Lung (tissue), 11 donors: ENCODE measurements at regions not wholly inside any gene's neighbourhood (a gene's known extent, or its start where the extent isn't known, plus 50 kb on each side); places are given as distances from the start of the nearest gene placed in this dataset.

Experiments
- ATAC-seq: fragments of 200-7000 bp; cut with Tn5 transposase; one replicate; pipeline ENCODE4 v1.9.1; 2020; ENCODE audit warnings: moderate number of reproducible peaks; ENCODE audit not compliant: insufficient read depth, low FRiP score
- DNase-seq, 3 donors: peaks; one replicate each; pipeline ENCODE4 v3.0.0-alpha.2; 2013 to 2017
- H3K27ac ChIP-seq, 2 donors: one replicate each; pipeline ENCODE4 v1.5.1; 2013; ENCODE audit warnings: mild to moderate bottlenecking in 2 of 2, moderate library complexity in 2 of 2, control low read depth in 1 of 2, inconsistent platforms in 1 of 2, low read depth in 1 of 2, low read length in 1 of 2
- H3K27me3 ChIP-seq, 3 donors: one replicate each; pipeline ENCODE4 v1.5.1; 2013; ENCODE audit warnings: low read length in 2 of 3; ENCODE audit not compliant: control insufficient read depth in 3 of 3, insufficient read depth in 3 of 3
- H3K36me3 ChIP-seq, 4 donors: one replicate each; pipeline ENCODE4 v1.5.1; 2013; ENCODE audit warnings: low read length in 4 of 4, mild to moderate bottlenecking in 1 of 4, moderate library complexity in 1 of 4; ENCODE audit not compliant: control insufficient read depth in 4 of 4, insufficient read depth in 4 of 4
- H3K4me1 ChIP-seq, 5 donors: one replicate each; pipeline ENCODE4 v1.5.1; 2013; ENCODE audit warnings: low read length in 5 of 5, mild to moderate bottlenecking in 2 of 5, moderate library complexity in 1 of 5; ENCODE audit not compliant: control insufficient read depth in 5 of 5, insufficient read depth in 5 of 5
- H3K4me3 ChIP-seq: one replicate; pipeline ENCODE4 v1.5.1; 2013; ENCODE audit warnings: mild to moderate bottlenecking, control low read depth, moderate library complexity
- H3K9ac ChIP-seq, 2 donors: one replicate each; pipeline ENCODE4 v1.5.1; 2013; ENCODE audit warnings: low read length in 2 of 2, control low read depth in 1 of 2; ENCODE audit not compliant: insufficient read depth in 1 of 2
- H3K9me3 ChIP-seq, 4 donors: one replicate each; pipeline ENCODE4 v1.5.1; 2013; ENCODE audit warnings: low read length in 3 of 4, mild to moderate bottlenecking in 1 of 4, moderate library complexity in 1 of 4; ENCODE audit not compliant: control insufficient read depth in 4 of 4, insufficient read depth in 3 of 4
- CTCF ChIP-seq: IDR thresholded peaks from 2 replicates; pipeline ENCODE4 v1.5.1; 2012; ENCODE audit warnings: mild to moderate bottlenecking; ENCODE audit errors: control extremely low read depth, extremely low read depth
- WGBS, 2 donors: extraction: QIAGEN DNeasy Blood & Tissue Kit; methylation state at CpG; one replicate each; pipeline ENCODE4 v1.1.7; 2013; 5-methylcytosine and 5-hydroxymethylcytosine counted together
- donor health status: control.
- donor health status: control.
- donor health status: Bipolar disorder and iron deficiency.
- donor health status: healthy.
- donor health status: DM: yes; HTN: yes; CAD: no.

DNA sequence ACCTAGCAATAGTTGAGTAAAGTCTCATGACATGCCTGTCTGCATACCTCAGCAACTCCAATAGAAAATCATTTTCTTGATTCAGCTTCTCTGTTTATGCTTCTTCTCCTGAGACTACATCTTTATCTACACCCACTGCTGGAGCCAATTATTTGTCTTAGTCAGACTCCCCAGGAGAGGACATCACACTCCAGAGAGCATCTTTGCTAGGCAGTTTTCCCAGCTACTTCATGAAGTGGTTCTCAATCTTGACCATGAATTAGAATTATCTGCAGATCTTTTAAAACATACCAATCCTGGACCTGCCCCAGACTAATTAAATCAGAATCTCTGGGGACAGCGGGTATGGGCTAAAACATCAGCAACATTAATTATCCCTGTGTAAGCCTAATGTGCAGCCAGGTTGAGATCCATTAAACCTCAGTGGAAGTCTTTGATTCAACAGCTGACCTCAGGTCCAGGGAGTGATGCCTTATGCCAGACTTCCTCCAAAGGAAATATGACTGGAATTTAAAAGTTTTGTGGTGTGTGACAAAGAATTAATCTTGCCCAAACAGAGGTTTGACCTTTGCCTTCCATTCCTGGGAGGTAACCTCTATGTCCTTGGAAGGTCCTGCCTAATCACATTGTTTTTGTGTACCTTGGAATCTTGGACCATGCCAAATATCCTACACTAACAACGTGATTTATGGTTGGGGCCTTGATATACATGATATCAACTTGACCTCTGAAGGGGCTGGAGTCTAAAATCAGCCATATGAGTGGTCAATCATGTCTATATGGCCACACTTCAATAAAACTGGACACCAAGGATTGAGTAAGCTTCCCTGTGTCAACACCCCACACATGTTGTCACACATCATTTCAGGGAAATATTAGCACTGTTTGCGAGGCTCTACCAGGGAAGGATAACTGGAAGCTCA lies 99.3 kb upstream of the DNAJC10 start:
- H3K4me3 ChIP-seq, result no peak overlapping the region
- H3K9ac ChIP-seq, result no peak overlapping the region
- H3K27me3 ChIP-seq, result no peaks in the 10 kb centered on the region
- H3K36me3 ChIP-seq, result no peaks in the 10 kb centered on the region
- ATAC-seq, result no peak
- 80 to 89% methylated on average over 3 of the region's 3 CpGs for WGBS, 2 donors
- no peak overlapping the region for H3K27ac ChIP-seq
- peaks cover 0 to 9% (median 0%) of the 10 kb centered on the region in 5 donors for H3K4me1 ChIP-seq
- H3K9me3 ChIP-seq, result no peaks in the 10 kb centered on the region
- no peak for DNase-seq
- TF ChIP-seq CTCF, result no peak

DNA sequence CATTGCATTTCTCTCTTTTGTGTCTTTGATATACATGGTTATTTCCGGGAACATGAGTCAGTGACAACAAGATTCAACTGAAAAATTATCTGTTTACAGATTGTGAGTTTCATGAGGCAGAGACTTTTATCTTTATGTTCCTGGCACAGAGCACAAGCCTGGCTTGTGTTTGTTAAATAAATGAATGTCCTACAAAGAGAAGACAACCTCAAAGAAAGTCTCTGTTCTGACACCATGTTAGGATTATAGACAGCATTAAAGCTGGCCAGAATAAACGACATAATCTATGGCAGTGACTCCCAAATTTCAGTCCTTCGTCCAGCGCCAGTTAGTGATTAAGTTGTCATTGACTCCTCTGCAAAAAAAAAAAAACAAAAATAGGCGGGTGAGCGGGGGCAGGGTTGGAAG lies 97.4 kb upstream of the DNAJC10 start:
- Histone ChIP-seq H3K9me3 (no peaks in the 10 kb centered on the region), H3K27ac (no peak overlapping the region), H3K4me3 (no peak overlapping the region), H3K9ac (no peak overlapping the region), H3K27me3 (no peaks in the 10 kb centered on the region), H3K4me1 (peaks cover 0 to 9% (median 0%) of the 10 kb centered on the region in 5 donors), H3K36me3 (no peaks in the 10 kb centered on the region)
- WGBS, 2 donors, result 63 to 83% methylated on average over 6 of the region's 6 CpGs
- no peak for TF ChIP-seq CTCF
- DNase-seq (peak in 2 of 3 donors; percentile 59 to 70), ATAC-seq (no peak)

- no peak for TF ChIP-seq CTCF
- ATAC-seq, result no peak
- Histone ChIP-seq H3K27ac (no peak overlapping the region), H3K36me3 (no peaks in the 10 kb centered on the region), H3K27me3 (no peaks in the 10 kb centered on the region), H3K9ac (no peak overlapping the region), H3K9me3 (no peaks in the 10 kb centered on the region), H3K4me3 (no peak overlapping the region), H3K4me1 (peaks cover 0 to 9% (median 0%) of the 10 kb centered on the region in 5 donors)
- WGBS, 2 donors, result 83 to 85% methylated on average over 2 of the region's 2 CpGs
- no peak for DNase-seq
Observed at GRCh38 chr2:182619276-182619675, 96.8 kb upstream of the DNAJC10 start.
